IMR-90 (cell line): ENCODE measurements at regions not wholly inside any gene's neighbourhood (a gene's known extent, or its start where the extent isn't known, plus 50 kb on each side); places are given as distances from the start of the nearest gene placed in this dataset.

Source experiments
- ATAC-seq: fragments of 200-7000 bp; cut with Tn5 transposase; 2 replicates; pipeline ENCODE4 v1.9.1; 2020; ENCODE audit warnings: low read depth, mild to moderate bottlenecking, moderate library complexity
- BruUV-seq: library from RNA; stranded (reverse); fragments of 400-500 nt; replicated peaks from 2 replicates; lab custom pipeline; 2021; lab: Mats Ljungman, UMichigan
- CTCF ChIA-PET: fragments of 300-600 bp; formaldehyde crosslinking; extraction: SDS; loops from one replicate; lab custom pipeline; 2021; ENCODE audit warnings: antibody characterized with exemption; lab: Yijun Ruan, JAX
- POLR2A ChIA-PET: fragments of 300-600 bp; sonication (Branson Sonifier 250); formaldehyde crosslinking; loops from one replicate; lab custom pipeline; 2022; ENCODE audit warnings: antibody characterized with exemption; ENCODE audit not compliant: unreplicated experiment; lab: Charles Lee
- DNase-seq: peaks from one replicate; pipeline ENCODE4 v3.0.0; 2013
- H2AFZ ChIP-seq: replicated peaks from 2 replicates; pipeline ENCODE3; 2013; ENCODE audit warnings: low read length, mild to moderate bottlenecking; ENCODE audit not compliant: poor library complexity
- H2AK5ac ChIP-seq: 2 replicates; pipeline ENCODE4 v1.6.1; 2013; ENCODE audit warnings: low read depth, low read length, inconsistent platforms
- H2AK9ac ChIP-seq: replicated peaks from 2 replicates; pipeline ENCODE3; 2013; ENCODE audit warnings: mild to moderate bottlenecking, low read depth, low read length, moderate library complexity; ENCODE audit not compliant: poor library complexity
- H2BK120ac ChIP-seq: 2 replicates; pipeline ENCODE4 v1.6.1; 2013; ENCODE audit warnings: low read depth, low read length, inconsistent platforms
- H2BK15ac ChIP-seq: 3 replicates; pipeline ENCODE4 v1.6.1; 2013; ENCODE audit warnings: low read depth, low read length, inconsistent platforms
- H2BK20ac ChIP-seq: 2 replicates; pipeline ENCODE4 v1.6.1; 2013; ENCODE audit warnings: low read depth, mild to moderate bottlenecking, inconsistent platforms, low read length, moderate library complexity
- H2BK5ac ChIP-seq: 2 replicates; pipeline ENCODE4 v1.6.1; 2013; ENCODE audit warnings: mild to moderate bottlenecking, low read depth, low read length, inconsistent platforms; ENCODE audit not compliant: poor library complexity, severe bottlenecking
- H3K14ac ChIP-seq: replicated peaks from 2 replicates; pipeline ENCODE4 v1.6.1; 2013; ENCODE audit warnings: low read depth, low read length, inconsistent platforms
- H3K18ac ChIP-seq: 2 replicates; pipeline ENCODE4 v1.6.1; 2013; ENCODE audit warnings: low read depth, low read length, control low read depth
- H3K23ac ChIP-seq: 2 replicates; pipeline ENCODE4 v1.6.1; 2013; ENCODE audit warnings: low read depth, low read length, inconsistent platforms
- H3K27ac ChIP-seq: 2 replicates; pipeline ENCODE4 v1.5.1; 2013; ENCODE audit warnings: mild to moderate bottlenecking, control low read depth, low read length; ENCODE audit not compliant: insufficient read depth
- H3K27me3 ChIP-seq: 2 replicates; pipeline ENCODE4 v1.6.1; 2013; ENCODE audit warnings: low read length; ENCODE audit not compliant: control insufficient read depth, insufficient read depth
- H3K36me3 ChIP-seq: 2 replicates; pipeline ENCODE4 v1.6.1; 2013; ENCODE audit warnings: low read length, mixed read lengths; ENCODE audit not compliant: control insufficient read depth, insufficient read depth
- H3K4ac ChIP-seq: 2 replicates; pipeline ENCODE4 v1.6.1; 2013; ENCODE audit warnings: low read depth, low read length, inconsistent platforms
- H3K4me1 ChIP-seq: 2 replicates; pipeline ENCODE4 v1.6.1; 2013; ENCODE audit warnings: low read length, mixed read lengths; ENCODE audit not compliant: control insufficient read depth, insufficient read depth
- H3K4me2 ChIP-seq: 2 replicates; pipeline ENCODE4 v1.6.1; 2013; ENCODE audit warnings: low read depth, mild to moderate bottlenecking, control low read depth, low read length, moderate library complexity
- H3K4me3 ChIP-seq: 2 replicates; pipeline ENCODE4 v1.5.1; 2013; ENCODE audit warnings: low read depth, mild to moderate bottlenecking, control low read depth, low read length, moderate library complexity; ENCODE audit not compliant: insufficient read depth
- H3K56ac ChIP-seq: 2 replicates; pipeline ENCODE4 v1.6.1; 2013; ENCODE audit warnings: low read length, inconsistent platforms; ENCODE audit not compliant: insufficient read depth; ENCODE audit errors: extremely low read depth
- H3K79me1 ChIP-seq, 2 experiments: 2 replicates each; pipeline ENCODE4 v1.6.1; 2013; ENCODE audit warnings: low read length in 2 of 2, inconsistent platforms in 1 of 2, low read depth in 1 of 2
- H3K9ac ChIP-seq: 2 replicates; pipeline ENCODE4 v1.6.1; 2013; ENCODE audit warnings: low read depth, low read length, control low read depth
- H3K9me1 ChIP-seq: 2 replicates; pipeline ENCODE4 v1.6.1; 2013; ENCODE audit warnings: low read length, inconsistent platforms; ENCODE audit not compliant: insufficient read depth
- H3K9me3 ChIP-seq: 2 replicates; pipeline ENCODE4 v1.6.1; 2013; ENCODE audit warnings: low read length; ENCODE audit not compliant: control insufficient read depth, insufficient read depth
- H4K20me1 ChIP-seq: 2 replicates; pipeline ENCODE4 v1.6.1; 2013; ENCODE audit warnings: low read length, inconsistent platforms; ENCODE audit not compliant: insufficient read depth
- H4K5ac ChIP-seq: 2 replicates; pipeline ENCODE4 v1.6.1; 2013; ENCODE audit warnings: mild to moderate bottlenecking, low read depth, low read length, control low read depth
- H4K8ac ChIP-seq, 2 experiments: 2 replicates each; pipeline ENCODE4 v1.6.1; 2013; ENCODE audit warnings: low read depth in 2 of 2, low read length in 2 of 2, control low read depth in 1 of 2, inconsistent platforms in 1 of 2
- H4K91ac ChIP-seq: 2 replicates; pipeline ENCODE4 v1.6.1; 2013; ENCODE audit warnings: low read depth, low read length, inconsistent platforms; ENCODE audit not compliant: insufficient read depth
- CTCF ChIP-seq: conservative IDR thresholded peaks from 2 replicates; pipeline ENCODE4 v1.5.1; 2012; ENCODE audit warnings: mild to moderate bottlenecking, low read depth, low read length, improper control_type of control experiment
- MAFK ChIP-seq: IDR thresholded peaks from 2 replicates; pipeline ENCODE4 v1.6.1; 2012; ENCODE audit warnings: low read depth, low read length, improper control_type of control experiment
- MAZ ChIP-seq: IDR thresholded peaks from 2 replicates; pipeline ENCODE4 v1.6.1; 2012; ENCODE audit warnings: low read depth, mild to moderate bottlenecking, low read length, improper control_type of control experiment, moderate library complexity, borderline replicate concordance
- POLR2A ChIP-seq: IDR thresholded peaks from 2 replicates; pipeline ENCODE4 v1.6.1; 2012; ENCODE audit warnings: mild to moderate bottlenecking, low read depth, low read length
- RAD21 ChIP-seq: IDR thresholded peaks from 2 replicates; pipeline ENCODE4 v1.6.1; 2012; ENCODE audit warnings: low read length, improper control_type of control experiment
- SMC3 ChIP-seq: fragments of 150-350 bp; IDR thresholded peaks from 2 replicates; pipeline ENCODE4 v1.6.1; 2016; ENCODE audit warnings: low read depth, mild to moderate bottlenecking, antibody characterized with exemption, low read length, moderate library complexity
- dilution Hi-C: fragments of 300-500 bp; cut with HindIII; formaldehyde crosslinking; loops from one replicate; pipeline ENCODE4 v1.14.3; 2018; ENCODE audit warnings: low sequenced_read_pairs; ENCODE audit not compliant: unreplicated experiment
- in situ Hi-C: fragments of 300-500 bp; cut with MboI; formaldehyde crosslinking; loops from 3 replicates; pipeline ENCODE4 v1.14.3; 2019; ENCODE audit warnings: low sequenced_read_pairs, inconsistent platforms, mixed read lengths
- intact Hi-C: fragments of 100-400 bp; cut with micrococcal nuclease; formaldehyde crosslinking; loops from 2 replicates; pipeline ENCODE4 v1.10.0; 2022

GRCh38 chr2:736939-737338 lies 59.7 kb upstream of the TMEM18 start:
- in situ Hi-C loops: no loop called here
- no peak for ATAC-seq
- Histone ChIP-seq H2BK120ac (no peak overlapping the region), H3K4ac (no peak overlapping the region), H3K14ac (no peak overlapping the region), H3K27ac (no peak overlapping the region), H3K4me2 (no peak overlapping the region), H2BK20ac (no peak overlapping the region), H2AK9ac (no peak overlapping the region), H2AK5ac (no peak overlapping the region), H3K9me1 (no peaks in the 10 kb centered on the region), H3K4me3 (no peak overlapping the region), H2AFZ (no peak overlapping the region), H3K36me3 (no peaks in the 10 kb centered on the region), H2BK5ac (no peak overlapping the region), H3K27me3 (peaks cover 1% of the 10 kb centered on the region; the same call in 1 of the 2 replicates), H2BK15ac (no peak overlapping the region), H4K8ac (no peak overlapping the region), H4K20me1 (no peaks in the 10 kb centered on the region), H3K23ac (no peak overlapping the region), H3K9ac (no peak overlapping the region), H3K79me1 (no peaks in the 10 kb centered on the region), H3K56ac (no peak overlapping the region), H4K5ac (no peak overlapping the region), H4K91ac (no peak overlapping the region), H3K9me3 (no peaks in the 10 kb centered on the region), H3K4me1 (no peaks in the 10 kb centered on the region), H3K18ac (no peak overlapping the region)
- dilution Hi-C loops: no loop called here
- DNase-seq: no peak
- no peak for TF ChIP-seq POLR2A
- no peak for TF ChIP-seq CTCF
- TF ChIP-seq RAD21: no peak
- TF ChIP-seq SMC3: no peak
- TF ChIP-seq MAFK: peak; percentile 46; the same call in 1 of the 2 replicates
- no peak for TF ChIP-seq MAZ
- POLR2A ChIA-PET: no interaction called here
- BruUV-seq: no TSS peak
- intact Hi-C loops: no loop called here
- CTCF ChIA-PET: no interaction called here
